ENCODE measurements at regions not wholly inside any gene's neighbourhood (a gene's known extent, or its start where the extent isn't known, plus 50 kb on each side); places are given as distances from the start of the nearest gene placed in this dataset.

DNA sequence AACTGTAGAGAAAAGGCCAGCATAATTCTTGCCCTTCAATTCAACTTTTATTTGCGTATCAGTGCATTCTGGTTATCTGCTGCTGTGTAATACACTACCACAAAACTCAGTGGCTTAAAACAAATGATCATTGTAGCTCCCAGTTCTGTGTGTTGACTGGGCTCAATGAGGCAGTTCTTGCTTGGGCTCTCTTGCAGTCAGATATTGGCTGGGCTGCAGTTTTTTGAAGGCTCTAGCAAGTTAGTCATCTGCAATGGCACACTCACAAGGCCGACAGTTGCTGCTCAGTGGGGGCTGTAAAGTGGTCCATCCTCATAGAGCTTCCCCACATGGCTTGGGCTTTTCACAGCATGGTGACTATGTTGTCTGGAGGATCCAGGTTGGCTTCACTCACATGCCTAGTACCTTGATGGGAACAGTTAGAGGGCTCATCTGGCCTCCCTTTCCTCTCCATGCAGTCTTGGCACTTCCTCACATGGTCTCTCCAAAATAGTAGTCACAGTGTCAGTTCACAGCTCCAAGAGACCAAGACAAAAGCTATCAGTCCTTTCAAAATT, 110.6 kb upstream of the TNP1 start:
- TF ChIP-seq, protein P1, sequence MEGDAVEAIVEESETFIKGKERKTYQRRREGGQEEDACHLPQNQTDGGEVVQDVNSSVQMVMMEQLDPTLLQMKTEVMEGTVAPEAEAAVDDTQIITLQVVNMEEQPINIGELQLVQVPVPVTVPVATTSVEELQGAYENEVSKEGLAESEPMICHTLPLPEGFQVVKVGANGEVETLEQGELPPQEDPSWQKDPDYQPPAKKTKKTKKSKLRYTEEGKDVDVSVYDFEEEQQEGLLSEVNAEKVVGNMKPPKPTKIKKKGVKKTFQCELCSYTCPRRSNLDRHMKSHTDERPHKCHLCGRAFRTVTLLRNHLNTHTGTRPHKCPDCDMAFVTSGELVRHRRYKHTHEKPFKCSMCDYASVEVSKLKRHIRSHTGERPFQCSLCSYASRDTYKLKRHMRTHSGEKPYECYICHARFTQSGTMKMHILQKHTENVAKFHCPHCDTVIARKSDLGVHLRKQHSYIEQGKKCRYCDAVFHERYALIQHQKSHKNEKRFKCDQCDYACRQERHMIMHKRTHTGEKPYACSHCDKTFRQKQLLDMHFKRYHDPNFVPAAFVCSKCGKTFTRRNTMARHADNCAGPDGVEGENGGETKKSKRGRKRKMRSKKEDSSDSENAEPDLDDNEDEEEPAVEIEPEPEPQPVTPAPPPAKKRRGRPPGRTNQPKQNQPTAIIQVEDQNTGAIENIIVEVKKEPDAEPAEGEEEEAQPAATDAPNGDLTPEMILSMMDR (IDR thresholded peaks at IDR 0.05; ENCODE audit: low read depth, low read length, missing control alignments), result no peak
- no peak for DNase-seq
- Histone ChIP-seq H3K27me3 (replicated peaks) (no peaks in the 10 kb centered on the region), H3K4me3 (ENCODE audit: low read depth, low read length) (no peak overlapping the region), H3K27ac (no peak overlapping the region), H3K36me3 (replicated peaks) (no peaks in the 10 kb centered on the region)
- in situ Hi-C loops (cut with HindIII; ENCODE audit: low pct_ligation_motif_present, low sequenced_read_pairs), result no loop called here

DNA sequence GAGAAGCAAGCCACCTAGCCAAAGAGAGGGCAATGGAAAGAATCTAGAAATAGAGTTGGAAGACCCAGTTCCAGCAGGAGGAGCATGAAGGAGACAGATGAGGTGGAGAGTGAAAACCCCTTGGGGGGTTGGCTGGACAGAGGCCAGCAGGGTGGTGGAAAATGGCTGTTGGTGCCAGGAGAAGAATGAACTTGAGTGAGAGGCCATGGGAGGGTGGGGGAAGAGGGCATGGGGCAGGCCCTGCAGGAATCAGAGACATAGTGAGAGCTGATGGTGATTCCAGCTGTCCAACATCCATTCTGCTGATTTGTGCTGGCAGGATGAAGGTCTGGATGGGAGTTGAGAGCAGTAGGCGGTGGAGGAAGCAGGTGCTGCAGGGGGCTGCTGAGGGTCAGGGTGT, 108.0 kb upstream of the TNP1 start:
- in situ Hi-C loops (cut with HindIII; ENCODE audit: low pct_ligation_motif_present, low sequenced_read_pairs), result no loop called here
- H3K27me3 ChIP-seq (replicated peaks), result no peaks in the 10 kb centered on the region

DNA sequence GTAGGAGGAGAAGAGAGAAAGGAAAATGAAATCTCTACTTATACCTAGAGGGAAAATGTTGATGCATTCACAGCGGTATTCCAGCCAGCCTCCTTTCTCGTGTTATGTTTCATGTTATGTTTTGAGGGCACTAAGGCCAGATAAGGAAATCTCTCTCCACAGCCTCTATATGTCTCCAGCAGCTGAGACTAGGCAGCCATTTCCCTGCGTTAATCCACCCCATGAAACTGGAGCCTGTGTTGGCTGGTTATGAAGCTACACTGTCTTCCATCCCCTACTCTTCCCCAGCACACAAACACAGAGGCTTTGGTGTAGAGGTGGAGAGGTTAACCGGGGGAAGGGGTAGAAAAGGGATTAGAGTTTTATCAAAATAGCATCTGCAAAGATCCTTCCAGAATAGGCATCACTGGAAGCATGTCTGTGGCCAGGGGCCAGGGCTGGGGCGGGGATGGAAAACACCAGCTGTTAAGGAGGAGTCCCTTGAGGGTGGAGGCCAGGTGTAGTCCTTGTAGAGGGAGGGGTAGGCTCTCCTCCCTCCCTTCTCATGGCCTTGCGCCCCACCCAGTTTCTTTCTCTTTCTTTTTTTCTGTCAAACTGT, 100.9 kb upstream of the TNP1 start:
- in situ Hi-C loops (cut with HindIII; ENCODE audit: low pct_ligation_motif_present, low sequenced_read_pairs), result no loop called here
- DNase-seq, result no peak
- H3K27me3 ChIP-seq (replicated peaks), result no peaks in the 10 kb centered on the region
- no peak overlapping the region for H3K27ac ChIP-seq
- H3K36me3 ChIP-seq (replicated peaks), result no peaks in the 10 kb centered on the region
- H3K4me3 ChIP-seq (ENCODE audit: low read depth, low read length), result no peak overlapping the region
- TF ChIP-seq, protein P1 (IDR thresholded peaks at IDR 0.05; ENCODE audit: low read depth, low read length, missing control alignments), result no peak

More for the DNA sequence above, 108.0 kb upstream of the TNP1 start:
- H3K27ac ChIP-seq, result no peak overlapping the region
- no peak for DNase-seq
- H3K4me3 ChIP-seq (ENCODE audit: low read depth, low read length), result no peak overlapping the region
- TF ChIP-seq, protein P1 (IDR thresholded peaks at IDR 0.05; ENCODE audit: low read depth, low read length, missing control alignments), result no peak
- no peaks in the 10 kb centered on the region for H3K36me3 ChIP-seq (replicated peaks)

DNA sequence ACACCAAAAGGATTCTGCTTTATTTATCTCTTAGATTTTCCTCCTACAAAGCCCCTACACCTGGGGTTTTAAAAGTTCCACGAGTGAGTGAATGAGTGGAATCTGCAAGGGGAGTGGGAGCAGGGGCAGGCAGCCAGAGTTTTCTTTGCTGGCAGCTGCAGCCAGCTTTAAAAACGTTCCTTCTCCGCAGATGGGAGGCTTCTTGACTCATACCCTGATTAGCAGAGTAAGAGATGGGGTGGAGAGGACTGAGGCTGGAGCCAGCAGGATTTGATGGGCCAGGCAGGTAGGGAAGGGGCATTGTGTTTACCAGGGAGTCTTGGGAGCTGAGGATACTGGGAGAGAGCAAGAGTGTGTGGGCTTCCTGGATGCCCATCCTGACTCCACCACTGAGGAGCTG, 99.6 kb upstream of the TNP1 start:
- in situ Hi-C loops (cut with HindIII; ENCODE audit: low pct_ligation_motif_present, low sequenced_read_pairs), result no loop called here
- Histone ChIP-seq H3K27ac (no peak overlapping the region), H3K36me3 (replicated peaks) (no peaks in the 10 kb centered on the region), H3K4me3 (ENCODE audit: low read depth, low read length) (no peak overlapping the region), H3K27me3 (replicated peaks) (no peaks in the 10 kb centered on the region)
- DNase-seq, result no peak
- TF ChIP-seq, protein P1 (IDR thresholded peaks at IDR 0.05; ENCODE audit: low read depth, low read length, missing control alignments), result no peak

DNA sequence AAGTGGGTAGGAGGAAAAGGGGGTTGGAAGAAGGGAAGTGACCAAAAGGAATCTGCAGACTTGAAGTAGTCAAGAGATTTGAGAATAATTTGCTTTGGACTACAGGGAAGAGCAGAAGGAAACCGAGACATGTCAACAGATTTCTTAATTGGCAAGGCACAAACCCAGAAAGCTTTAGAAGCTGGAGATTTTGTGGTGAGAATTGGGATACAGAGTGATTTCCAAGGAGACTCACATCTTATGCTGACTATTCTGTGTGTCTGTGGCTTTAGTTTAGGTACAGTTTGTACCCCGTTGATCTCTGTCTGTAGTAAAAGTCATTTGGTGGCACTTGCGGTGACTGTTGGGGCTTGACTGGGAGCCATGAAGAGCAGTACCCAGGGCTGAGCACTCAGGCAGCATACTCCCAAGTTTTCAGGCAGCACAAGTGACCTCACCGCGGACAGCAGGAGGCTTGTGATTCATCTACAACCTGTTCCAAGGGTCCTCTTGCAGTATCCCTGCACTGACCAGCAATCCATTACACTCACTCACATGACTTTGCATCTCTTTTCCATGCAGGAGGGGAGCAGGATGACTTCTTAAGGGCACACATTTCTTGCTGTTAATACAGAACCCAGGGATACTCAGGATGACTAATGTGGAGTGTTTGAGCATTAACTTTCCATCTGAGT, 97.1 kb upstream of the TNP1 start:
- H3K27ac ChIP-seq, result no peak overlapping the region
- H3K36me3 ChIP-seq (replicated peaks), result no peaks in the 10 kb centered on the region
- H3K27me3 ChIP-seq (replicated peaks), result no peaks in the 10 kb centered on the region
- in situ Hi-C loops (cut with HindIII; ENCODE audit: low pct_ligation_motif_present, low sequenced_read_pairs), result no loop called here
- peak; percentile 2 for DNase-seq
- H3K4me3 ChIP-seq (ENCODE audit: low read depth, low read length), result no peak overlapping the region
- TF ChIP-seq, protein P1 (IDR thresholded peaks at IDR 0.05; ENCODE audit: low read depth, low read length, missing control alignments), result no peak

All from brain microvascular endothelial cell (primary cell).